CMK (cell line): ENCODE measurements at regions not wholly inside any gene's neighbourhood (a gene's known extent, or its start where the extent isn't known, plus 50 kb on each side); places are given as distances from the start of the nearest gene placed in this dataset.
"Not testable (repeated sequence)": the region's sequence is repeated elsewhere in the genome, so short reads cannot be mapped to it uniquely, and the experiment has no call there.

Experiments used
- DNase-seq: peaks from one replicate; pipeline ENCODE4 v3.0.0-alpha.2; 2010; ENCODE audit warnings: low read depth

DNA sequence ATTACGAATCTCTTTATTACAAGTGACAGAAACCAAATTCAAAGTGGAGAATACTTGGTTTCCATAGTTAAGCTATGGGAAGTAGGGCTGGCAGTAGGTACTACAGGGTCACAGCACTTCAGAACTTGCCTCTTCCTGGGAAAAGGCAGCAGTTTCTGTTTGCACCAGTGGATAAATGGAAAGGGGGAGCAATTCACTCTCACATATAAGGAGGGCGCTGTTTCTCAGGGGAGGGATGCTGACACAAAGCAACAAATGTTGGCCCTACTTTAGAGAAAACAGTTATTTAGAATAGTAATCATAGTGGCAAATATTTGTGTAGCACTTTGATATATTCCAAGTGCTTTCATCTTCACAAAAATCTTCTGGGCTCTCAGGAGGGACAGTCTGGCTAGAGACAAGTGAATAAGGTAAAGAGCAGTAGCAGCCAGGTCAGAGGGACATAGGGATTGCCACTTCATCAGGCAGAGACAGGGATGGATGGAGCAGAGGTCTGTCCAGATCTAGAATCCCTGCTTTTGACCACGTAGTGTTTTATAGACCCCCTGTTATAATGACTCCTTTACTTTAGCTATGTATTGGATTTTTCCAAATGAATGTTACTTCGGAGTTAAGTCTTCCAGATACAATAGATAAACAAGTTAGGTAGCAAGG lies 554.8 kb upstream of the SGCD start:
- no peak for DNase-seq

DNA sequence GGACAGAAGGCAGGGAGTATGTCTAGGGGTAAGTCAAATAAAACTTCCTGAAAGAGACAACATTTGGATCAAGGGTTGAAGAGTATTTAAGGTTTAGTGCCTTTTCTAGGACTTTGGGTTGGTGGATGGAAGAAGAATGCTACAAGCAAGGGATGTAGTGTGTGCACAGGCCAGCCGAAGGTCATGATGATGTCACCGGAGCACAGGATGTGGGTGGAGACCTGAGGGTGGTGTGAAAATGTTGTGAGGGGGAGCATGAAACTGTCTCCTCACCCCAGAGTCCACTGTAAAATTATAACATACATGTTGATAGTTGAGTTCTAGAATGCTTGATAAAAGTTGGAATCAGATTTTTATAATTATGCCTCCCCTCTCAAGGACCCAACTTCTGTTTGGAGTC lies 553.3 kb upstream of the SGCD start:
- no peak for DNase-seq

DNA sequence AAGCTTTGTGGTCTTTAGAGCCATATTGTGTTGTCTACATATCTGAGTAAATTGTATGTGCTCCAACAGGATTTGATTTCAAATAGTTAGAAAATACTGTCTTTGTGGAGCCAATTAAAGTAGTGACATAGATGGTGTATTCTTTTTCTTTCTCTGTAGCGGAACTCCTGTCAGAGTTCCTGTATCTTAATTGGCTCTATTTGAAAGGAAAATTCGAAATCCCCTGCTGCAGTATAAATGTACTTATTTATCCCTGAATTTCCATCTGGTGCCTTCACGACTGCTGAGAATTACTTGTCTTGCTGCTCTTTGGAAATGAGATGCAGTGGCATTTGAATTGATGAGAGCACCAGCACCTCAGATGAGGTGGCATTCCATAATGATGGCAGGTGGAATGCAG lies 546.7 kb upstream of the SGCD start:
- DNase-seq: no peak

DNA sequence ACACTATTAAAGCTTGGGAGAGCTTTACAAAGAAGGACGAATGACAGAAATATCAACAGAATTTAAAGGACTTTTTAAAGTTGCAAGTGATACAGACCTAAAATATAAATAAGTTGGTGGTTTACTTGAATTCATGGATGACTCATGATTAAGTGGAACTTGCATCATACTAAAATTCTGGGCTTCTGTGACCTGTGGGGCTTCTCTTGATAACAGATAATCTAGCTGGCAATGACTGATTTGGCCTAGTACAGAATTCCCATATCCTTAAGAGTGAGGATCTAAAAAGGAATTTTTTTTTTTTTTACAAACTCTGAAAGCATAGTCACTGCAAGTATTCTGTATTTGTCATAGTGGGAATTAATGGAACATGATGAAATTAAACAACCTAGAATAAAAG lies 543.7 kb upstream of the SGCD start:
- DNase-seq: no peak

DNA sequence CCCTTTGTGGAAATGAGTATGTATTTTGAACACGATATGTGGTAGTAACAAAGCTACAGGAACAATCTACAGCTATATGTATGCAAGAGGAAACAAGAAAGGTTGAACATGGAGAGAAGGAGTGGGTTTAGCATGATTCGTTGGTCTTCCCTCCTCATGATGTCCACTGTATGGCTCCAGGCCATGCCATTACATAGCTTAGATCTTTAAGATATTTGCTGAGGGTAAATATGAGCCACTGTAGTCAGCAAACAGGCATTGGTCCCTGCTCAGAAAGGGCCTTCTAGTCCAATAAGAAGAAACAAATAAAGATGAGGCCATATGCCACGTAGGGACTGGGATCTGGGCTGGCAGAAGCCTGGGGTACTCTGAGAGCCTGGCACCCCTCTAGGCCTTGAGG lies 543.2 kb upstream of the SGCD start:
- DNase-seq: no peak

DNA sequence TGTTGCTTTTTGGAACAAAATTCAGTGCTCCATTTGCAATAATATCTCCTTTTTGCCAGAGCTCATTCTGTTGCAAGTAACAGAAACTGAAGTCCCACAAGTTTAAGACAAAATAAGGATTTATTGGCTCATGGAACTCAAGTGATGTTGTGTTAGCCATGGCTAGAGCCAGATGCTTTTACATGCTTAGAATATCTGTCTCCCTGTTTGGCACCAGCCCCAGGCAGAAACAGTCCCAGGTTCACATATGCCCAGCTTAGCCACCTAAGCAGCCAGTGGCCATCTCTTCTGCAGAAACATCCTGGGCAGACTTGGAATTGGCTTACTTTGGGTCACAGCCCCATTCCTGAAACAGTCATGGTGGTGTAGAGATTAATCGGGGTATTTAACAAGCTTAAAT lies 540.9 kb upstream of the SGCD start:
- DNase-seq: no peak

DNA sequence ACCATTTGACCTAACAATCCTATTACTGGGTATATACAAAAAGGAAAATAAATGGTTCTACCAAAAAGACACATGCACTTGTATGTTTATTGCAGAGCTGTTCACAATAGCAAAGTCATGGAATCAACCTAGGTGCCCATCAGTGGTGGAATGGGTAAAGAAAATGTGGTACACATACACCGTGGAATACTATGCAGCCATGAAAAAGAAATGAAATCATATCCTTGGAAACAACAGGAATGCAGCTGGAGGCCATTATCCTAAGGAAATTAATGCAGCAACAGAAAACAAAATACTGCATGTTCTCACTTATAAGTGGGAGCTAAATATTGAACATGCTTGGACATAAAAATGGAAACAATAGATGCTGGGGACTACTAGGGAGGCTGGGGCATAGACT lies 534.1 kb upstream of the SGCD start:
- DNase-seq: no peak

DNA sequence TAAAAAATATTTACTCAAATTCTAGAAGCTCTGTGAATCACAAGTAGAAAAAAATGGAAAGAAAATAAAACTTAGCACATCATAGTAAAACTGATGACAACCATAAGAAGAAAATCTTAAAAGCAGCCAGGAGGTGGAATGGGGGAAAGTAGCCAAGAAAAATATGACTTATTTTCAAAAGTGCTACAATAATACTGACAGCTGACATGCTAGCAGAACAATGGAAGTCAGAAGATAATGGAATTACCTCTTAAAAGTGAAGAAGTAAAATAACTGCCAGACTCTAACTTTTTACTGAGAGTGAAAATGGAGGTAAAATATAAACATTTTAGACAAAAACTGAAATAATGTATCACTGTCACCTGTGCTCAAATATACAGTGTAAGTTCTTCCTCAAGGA lies 532.2 kb upstream of the SGCD start:
- peak; percentile 2 for DNase-seq

DNA sequence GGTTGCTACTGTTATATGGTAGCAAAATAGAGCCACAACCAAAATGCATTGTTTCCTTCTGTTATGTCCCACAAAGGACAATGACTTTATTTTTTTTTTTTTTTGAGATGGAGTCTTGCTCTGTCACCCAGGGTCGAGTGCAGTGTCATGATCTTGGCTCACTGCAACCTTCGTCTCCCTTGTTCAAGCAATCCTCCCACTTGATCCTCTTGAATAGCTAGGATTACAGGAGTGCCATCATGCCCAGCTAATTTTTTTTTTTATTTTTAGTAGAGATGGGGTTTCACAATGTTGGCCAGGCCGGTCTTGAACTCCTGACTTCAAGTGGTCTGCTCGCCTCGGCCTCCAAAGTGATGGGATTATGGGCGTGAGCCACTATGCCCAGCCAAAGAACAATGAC lies 527.7 kb upstream of the SGCD start:
- DNase-seq: no peak

DNA sequence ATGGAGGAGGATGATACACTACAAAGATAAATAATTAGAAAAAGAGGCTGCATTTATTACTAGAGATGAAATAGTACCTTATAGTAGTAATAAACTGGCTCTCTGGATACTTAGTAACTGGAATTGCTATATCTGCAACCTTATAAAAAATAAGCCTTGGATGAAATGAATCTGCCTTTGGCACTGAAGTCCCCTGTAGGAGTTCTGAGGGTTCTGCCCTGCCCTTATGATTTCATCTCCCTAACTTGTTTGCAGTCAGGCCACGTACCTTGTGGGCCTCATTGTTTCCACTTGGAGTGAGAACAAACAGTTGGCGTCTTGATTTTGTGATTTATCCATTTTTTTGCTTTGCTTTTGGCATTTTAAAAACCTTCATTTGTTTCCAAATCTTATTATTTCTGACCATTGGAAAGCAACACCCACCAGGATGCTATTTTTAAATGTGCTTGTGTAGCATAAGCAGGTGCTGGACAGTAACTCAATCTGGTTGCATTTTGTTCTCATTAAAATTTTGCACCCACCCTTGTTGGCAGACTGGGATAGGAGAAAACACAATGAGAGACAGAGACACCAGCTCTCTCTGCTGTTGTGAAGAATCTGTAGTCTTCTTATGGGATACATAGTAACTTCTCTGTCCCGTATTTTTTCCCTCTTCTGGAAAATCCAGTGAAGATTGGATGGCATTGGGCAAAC lies 518.9 kb upstream of the SGCD start:
- no peak for DNase-seq

DNA sequence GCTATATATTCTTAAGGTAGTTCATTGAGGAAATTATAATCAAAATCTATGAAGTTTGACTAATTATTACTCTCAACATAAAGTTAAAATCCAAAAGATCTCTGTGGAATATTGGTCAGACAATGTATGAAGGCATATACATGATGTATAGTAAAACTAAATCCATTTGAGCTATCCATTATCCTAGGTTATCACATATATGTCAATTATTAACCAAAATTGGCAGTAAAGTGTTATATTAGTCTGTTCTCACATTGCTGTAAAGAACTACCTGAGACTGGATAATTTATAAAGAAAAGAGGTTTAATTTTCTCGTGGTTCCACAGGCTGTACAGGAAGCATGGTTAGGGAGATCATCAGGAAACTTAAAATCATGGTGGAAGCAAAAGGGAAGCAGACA lies 511.7 kb upstream of the SGCD start:
- DNase-seq: no peak

DNA sequence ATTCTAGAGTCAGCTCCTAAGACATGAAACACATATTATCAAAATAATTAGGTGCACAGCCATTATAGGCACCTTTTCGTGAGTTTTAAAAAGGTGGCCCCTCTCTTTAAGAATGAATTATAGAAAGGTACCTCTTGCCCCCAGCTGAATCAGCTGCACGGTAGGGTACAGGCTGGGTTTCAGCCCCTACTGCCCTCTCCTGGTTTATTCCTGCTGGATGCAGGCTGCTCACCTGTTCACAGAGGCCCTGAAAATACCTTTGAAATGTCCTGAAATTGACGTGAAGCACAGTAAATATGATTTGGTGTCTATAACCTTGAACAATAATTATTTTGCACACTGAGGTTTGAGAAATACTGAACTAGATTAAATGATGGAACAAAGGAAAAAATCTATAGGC lies 504.8 kb upstream of the SGCD start:
- DNase-seq: no peak

DNA sequence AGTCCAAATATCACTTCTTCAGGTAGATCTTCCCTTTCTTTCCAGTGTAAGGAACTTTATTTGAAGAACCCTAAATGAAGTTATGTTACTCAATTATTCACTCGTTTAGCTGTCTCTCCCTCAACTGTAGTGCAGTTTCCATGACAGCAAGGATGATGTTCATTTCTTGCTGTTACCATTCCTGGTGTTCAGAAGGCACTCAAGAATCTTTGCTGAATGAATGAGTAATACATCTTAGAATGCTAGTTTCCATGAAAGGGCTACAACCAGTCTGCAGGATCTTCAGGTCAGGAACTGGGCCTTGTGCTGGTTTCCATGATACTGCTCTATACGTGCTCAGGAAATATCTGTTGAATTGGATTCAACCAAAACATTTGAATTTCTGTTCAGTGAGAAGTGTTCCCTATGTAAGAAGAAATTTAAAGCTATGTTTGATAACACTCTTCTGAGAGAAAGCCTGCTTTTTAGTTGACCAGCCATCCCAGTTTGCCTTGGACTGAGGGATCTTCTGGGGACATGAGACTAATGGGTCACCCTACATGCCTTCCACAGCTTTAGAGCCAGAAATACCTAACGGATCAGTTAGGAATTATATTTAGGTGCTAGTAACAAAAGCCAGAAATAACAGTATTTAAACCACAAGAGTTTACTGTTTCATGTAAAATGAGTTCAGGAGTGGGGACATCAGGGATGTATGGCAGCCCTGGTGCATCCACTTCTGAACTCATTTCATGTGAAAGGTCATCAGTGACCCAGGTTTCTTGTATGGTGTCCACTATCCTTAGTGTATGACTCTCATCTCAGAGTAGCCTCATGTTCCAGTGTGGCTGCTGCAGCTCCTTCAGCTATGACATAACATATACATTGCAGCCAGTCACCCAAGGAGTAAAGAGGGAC lies 500.1 kb upstream of the SGCD start:
- no peak for DNase-seq

DNA sequence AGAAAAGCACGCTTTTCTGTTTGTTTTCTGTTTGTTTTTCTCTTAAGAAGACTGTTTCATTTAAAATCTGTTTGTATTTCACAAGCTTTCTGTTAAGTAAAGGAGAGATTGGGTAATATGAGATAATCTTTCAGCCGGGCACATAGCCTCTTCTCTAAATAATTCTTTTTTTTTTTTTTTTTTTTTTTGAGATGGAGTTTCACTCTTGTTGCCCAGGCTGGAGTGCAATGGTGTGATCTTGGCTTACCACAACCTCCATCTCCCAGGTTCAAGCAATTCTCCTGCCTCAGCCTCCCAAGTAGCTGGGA lies 499.5 kb upstream of the SGCD start:
- DNase-seq: not testable (repeated sequence)

DNA sequence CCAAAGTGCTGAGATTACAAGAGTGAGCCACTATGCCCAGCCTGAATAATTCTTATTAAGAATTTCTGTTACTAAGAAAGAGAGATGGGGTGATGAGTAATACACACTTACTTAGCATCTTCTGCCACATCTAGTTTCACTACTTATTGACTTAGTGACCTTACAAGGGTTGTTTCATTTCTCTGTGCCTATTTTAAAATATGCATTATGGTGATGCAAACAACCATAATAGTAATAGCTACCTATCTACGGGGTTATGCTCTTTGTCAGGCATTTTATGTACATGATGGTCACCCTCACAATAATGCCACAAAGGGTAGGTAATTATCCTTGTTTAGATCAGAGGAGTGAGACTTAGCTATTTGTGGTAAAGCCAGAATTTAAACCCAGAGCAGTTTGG lies 499.0 kb upstream of the SGCD start:
- DNase-seq: no peak

DNA sequence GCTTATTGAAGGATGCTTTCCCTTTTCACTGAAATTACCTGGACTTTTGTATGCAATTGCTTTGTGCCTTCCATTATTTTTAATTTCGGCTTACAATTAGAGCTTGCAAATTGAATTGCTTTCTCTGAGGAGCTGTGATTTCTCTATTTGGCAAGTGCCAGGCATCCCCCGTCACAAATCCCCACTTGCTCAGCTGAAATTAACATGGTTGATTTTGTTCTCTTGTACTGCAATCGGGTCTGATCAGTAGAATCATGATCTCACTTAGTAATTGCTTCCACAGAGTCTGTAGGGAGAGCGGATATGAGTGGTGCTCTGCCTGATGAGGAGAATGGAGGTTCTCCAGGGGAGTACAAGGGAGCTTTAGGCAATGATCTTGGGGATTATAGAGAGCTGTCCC lies 495.5 kb upstream of the SGCD start:
- DNase-seq: no peak

DNA sequence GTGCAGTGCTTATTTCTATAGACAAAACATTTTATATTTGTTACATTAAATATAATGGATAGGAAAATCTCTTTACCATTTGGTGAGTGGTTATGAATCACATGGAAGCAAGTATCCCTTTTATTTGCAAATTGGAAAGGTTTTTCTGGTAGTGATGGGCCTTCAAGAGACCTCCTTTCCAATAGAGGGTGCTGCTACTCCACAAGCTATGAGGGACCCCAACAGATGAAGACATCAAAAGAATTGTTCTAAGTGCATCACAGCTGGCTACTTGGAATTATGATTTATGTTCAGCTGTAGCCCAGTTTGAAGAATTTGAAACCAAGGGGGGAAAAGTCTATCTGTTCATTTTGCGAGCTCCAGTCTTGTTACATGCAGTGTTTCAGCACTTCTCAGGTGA lies 493.7 kb upstream of the SGCD start:
- no peak for DNase-seq

DNA sequence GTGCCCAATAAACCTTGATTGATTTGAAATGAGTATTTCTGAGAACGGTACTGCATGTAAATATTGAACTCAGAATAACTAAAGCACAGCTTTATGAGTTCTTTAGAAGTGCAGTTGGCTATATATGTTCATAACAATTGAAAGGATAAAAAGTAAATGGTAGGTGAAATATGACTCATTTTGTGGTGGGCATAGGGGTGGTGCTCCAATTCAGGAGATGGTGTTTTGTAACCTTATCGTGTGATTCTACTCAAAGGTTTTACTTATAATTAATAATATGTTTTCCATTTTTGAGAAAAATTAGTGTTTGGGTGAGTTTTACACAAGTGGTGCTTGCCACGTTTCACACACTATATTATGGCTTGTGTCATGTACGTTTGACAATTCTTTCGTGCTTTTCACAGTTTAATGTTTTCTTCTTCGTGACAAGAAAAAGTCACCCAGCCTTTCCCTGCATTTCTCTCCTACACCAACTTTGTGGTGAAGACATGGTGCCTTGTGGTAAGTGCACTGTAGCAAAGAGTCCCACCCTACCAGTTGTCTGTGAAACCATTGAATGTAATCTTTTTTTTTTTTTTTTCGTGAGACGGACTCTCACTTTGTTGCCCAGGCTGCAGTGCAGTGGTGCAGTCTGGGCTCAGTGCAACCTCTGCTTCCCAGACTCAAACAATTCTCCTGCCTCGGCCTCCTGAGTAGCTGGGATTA lies 492.5 kb upstream of the SGCD start:
- DNase-seq: no peak

DNA sequence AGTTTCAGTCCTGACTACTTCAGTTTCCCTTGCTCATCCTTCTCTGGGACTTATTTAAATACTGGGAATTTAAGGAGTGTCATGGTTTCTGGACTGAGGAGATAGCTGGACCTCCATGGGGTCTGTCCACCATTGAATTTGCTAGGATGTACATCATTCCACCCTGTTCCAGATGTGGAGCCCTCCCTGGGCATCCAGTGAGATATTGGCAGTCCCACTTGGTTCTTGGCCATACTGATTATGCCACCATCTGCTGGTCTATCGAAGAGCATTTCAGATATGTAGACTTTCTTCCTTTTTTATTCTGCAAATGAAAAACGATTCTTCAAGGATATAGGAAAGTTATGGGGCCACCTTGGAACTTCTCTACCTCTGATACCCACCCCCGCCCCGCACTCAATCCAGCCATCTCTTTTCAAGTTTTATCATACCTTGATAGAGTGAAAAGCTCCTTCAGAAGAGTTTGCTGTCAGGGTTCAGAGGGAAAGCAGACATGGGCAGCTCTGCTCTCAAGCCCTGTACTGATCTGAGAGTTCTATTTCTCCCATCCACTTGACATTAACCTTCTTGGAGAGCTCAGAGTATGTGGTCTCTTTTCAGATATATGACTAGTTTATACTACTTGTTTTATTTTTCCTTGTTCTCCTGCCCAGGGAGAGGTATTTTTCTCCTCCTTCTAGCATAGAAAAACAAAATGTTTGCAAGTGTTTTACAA lies 490.7 kb upstream of the SGCD start:
- DNase-seq: no peak

DNA sequence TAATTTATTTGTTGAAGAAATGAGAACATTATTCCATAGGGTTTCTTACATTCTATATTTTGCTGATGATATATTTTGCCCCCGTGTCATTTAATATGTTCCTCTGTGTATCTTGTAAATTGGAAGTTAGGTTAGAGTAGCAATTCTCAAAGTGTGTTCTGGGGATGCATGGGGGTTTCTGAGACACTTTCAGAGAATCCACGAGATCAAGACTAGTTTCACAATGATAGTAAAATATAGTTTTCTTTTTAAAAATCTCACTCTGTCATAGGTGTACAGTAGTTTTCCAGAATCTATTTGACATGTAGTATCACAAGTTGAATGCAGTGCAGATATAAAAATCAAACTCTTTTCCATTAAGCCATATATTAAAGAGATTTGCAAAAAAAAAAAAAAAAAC lies 488.6 kb upstream of the SGCD start:
- DNase-seq: no peak

DNA sequence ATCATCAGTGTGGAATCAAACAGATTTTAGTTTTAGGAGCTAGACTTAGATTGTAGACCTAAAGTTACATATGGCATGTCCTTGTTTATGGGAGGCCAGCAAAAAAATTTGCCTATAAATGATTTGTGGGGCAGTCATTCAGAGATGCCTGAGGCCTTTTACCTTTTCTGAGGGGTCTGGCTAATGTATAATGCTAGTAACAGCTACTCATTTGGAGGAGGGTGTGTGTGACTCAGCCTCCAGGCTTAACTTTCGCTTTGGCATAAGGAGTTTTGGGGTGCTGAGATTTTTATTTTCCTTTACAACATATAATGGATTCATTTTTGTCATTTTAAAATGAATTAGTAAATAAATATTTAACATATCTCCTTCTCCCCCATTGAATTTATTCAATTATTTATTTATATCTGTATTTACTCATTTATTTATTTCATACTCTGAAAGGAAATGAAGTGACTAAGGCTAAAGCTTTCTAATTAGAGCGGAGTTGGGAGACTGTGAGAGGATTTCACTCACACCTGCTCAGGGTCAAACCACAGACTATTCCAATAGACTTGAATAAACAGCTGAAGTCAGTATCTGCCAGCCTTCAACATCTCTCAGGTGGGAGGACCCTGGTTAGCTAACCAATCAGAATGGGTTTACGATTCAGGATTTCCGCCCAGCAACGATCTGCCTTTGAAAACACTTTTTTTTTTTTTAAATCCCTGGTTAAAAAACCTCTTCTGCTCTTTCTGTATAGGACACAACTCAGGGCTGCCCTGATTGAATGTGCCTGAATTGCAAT lies 487.5 kb upstream of the SGCD start:
- DNase-seq: no peak
